NCI-H524 treated with DMSO at 0.1 percent for 48 hours (cell line): ENCODE measurements at regions not wholly inside any gene's neighbourhood (a gene's known extent, or its start where the extent isn't known, plus 50 kb on each side); places are given as distances from the start of the nearest gene placed in this dataset.
A peak's percentile ranks its signal among the peaks of the same experiment; 100 is the strongest.

Source experiments
- DNase-seq: peaks from one replicate; lab custom pipeline; 2025; lab: John Stamatoyannopoulos, UW

- no peak for DNase-seq
Observed at GRCh38 chr6:14254505-14254904, 136.9 kb downstream of the CD83 start.

GRCh38 chr6:14255916-14256315, 138.3 kb downstream of the CD83 start:
- no peak for DNase-seq

DNA sequence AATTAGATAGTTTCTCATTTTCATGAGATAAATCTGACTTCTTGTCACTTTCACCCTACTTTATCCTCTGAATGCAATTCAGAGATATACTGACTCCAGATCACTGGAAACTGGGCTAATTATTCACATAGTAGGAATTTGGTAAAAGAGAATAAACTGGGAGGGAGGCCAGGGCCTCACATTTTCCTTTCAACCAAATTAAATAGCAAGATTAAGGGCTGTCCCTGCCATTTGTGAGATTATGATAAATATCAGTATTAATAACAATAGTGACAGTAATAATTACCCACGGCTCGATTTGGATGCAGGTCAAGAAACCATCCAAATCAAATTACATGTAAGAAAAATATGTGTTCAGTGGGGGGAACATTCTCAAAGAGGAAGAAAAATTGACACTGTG, 140.5 kb downstream of the CD83 start:
- DNase-seq = no peak

GRCh38 chr6:14258695-14259593, 141.4 kb downstream of the CD83 start:
- DNase-seq = no peak

DNA sequence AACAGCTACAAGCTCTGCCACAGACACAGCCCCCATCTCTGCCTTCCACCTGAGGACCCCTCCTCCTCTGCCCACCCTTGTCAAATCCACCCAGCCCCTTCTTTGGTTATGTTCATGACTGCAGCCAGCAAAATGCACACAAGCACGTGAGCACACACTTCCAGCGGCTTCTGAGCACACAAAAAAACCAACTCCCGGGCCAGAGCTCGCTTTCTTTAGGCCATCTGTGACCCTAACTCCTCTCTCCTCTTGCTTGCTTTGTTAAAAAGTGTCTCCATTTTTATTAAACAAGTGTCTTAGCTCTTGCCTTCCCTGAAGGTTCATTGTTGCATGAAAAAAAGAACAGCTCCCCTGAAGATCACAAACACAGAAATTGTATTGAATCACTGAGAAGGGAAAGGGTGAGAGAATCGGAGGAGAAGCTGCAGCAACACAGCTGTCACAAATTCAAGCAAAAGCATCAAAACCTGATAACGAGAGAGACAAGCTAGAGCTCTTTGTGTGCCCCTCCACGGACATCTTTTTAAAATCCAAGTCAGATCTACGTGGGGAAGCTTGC, 142.1 kb downstream of the CD83 start:
- no peak for DNase-seq

DNA sequence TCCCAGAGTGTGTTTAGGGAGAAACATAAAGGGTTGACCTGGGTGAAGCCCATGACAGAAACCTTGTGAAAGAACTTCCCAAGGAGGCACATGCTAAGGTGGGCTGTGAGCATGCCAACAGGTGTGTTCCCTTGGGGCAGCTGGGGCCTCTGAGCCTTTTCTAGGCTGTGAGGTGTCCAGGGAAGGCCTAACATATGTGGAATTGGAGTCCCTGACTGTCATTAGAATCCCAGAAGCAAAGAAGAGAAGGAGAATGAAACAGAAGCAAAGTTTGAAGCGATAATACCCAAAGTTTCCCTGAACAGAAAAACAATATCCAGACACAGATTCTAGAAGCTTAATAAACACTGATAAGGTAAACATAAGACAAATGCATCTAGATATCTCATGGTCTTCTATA, 143.3 kb downstream of the CD83 start:
- no peak for DNase-seq

GRCh38 chr6:14263881-14264424, 146.4 kb downstream of the CD83 start:
- no peak for DNase-seq

DNA sequence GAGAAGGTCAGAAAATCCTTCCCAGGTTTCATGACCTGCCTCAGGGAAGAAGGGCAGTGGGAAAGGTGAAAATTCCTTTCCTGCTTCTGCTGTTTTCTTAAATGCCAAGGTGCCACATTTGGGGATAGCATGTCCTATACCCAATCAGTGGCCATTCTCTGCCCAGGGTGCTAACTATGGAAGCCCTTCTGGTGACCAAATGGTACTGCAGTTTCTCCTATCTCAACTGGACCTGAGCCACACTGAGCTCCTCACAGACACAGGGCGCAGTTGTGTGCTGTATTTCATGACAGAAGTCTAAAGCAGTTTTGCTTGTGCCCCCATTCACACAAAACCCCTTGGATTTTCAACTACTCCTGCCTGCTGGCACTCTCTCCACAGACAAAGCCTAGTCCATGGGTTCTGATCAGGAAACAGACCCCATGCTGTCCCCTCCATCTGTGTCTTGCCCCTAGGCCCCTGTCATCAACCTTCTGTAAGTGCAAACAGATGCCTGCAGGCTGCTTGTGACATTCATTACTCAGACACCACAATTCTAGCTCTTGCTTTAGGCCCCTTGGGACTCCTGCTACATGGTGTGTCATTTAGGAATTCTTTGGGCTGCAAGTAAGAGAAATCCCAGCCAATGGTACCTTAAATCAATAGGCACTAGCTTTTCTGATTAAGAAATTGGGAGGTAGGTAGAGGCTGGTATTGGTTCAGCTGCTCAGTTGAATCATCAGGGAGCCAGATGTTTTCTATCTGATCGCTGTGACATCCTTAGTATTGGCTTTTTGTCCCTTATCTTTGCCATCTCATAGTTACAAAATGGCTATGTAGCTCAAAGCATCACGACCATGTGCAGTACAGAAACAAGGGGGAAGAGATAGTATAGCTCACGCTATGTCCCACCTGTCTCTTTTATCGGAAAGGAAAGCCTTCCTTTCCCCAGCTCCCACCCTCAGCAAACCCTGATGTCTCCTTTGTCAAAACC, 147.8 kb downstream of the CD83 start:
- peak; percentile 54 for DNase-seq

DNA sequence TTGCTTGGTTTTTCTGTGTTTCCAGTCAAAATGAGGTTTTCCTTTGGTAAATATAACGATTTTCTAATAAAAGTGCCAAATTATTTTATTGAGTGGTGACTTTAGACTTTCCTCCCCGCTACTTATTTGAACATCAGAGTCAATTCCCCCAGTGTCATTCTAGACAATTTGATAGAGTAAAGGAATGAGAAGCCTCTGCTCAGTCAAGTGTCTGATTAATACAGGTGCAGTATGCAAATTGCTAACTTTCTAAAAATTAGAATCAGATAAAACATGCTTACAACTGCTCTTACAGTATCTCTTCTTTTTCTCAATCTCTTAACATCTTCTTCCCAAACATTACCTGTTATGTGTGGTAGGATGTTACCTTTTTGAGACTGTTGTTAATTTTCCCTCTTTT, 148.7 kb downstream of the CD83 start:
- no peak for DNase-seq

- DNase-seq = no peak
Observed at GRCh38 chr6:14267885-14268660, 150.5 kb downstream of the CD83 start.

GRCh38 chr6:14269436-14269835, 151.9 kb downstream of the CD83 start:
- DNase-seq = no peak

DNA sequence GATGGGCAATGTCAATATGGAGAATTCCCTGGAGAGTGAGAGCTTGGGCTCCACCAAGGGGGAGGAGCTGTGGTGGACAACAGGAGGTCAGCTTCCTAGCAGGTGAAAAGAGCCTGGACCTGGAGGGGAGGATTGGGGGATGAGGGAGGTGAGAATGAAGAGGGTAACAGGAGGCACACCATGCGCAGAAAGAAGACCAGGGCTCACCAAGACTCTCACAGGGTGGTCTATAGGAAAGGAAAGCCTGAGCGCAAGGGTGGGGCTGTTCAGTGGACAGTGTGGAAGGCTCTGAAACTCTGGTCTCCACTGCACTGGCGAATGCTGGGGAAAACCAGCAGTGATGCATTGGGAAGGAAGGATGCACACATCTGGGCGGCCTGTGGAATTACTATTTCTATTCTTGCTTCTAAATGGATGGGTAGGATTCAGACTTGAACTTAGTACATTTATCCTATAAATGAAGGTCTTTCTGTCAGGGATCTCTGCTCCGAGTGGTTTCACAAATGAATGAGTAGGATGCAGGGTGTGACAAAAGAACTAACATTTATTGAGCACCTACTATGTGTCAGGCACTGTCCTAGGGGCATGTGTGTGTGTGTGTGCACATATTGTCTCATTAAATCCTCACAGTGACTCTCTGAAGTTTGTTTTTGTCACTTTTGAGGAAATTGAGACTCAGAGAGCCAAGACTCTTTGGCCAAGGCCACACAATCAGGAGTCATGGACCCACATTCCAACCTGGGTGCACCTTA, 152.7 kb downstream of the CD83 start:
- DNase-seq = no peak

GRCh38 chr6:14270925-14271788, 153.6 kb downstream of the CD83 start:
- DNase-seq = no peak

GRCh38 chr6:14271789-14272736, 154.5 kb downstream of the CD83 start:
- DNase-seq = no peak

GRCh38 chr6:14272737-14273085, 155.1 kb downstream of the CD83 start:
- no peak for DNase-seq

DNA sequence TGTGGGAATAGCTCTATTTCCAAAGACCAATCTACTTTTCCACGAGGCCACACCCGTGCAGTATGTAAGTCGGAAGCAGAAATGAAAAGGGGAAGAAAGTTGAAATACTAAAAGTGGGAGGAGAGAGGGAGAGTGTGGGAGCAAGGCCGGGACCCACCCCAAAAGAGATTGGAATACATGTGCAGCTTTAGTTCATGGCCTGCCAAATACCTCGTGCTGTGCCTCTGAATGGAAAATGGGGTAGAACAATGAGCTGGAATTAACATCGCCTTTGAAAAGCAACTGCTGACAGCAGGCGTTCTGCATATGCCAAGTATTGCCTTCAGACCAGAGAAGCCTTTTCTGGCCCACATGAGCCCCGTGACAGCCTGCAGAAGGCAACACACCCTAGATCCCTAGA, 155.6 kb downstream of the CD83 start:
- DNase-seq = no peak

DNA sequence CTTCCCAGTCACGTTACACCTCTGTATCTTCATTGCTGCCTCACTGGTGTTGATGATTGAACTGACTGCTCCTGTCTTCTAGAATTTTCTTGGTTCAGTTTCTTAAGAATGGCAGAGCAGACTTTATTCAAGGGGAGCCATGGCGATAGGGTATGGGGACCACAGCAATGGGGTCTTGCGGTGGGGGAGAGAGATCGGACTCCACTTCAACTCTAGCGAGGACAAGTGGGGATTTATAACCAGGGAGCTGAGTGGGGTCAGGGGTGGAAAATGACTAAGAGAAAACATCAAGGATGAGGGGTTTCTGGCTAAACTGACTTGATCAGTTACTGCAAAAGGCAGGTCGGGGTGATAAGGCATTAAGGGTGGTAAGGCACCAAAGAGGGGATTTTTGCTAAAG, 156.4 kb downstream of the CD83 start:
- no peak for DNase-seq
